Right cardiac atrium (tissue), 5 donors: ENCODE measurements at regions not wholly inside any gene's neighbourhood (a gene's known extent, or its start where the extent isn't known, plus 50 kb on each side); places are given as distances from the start of the nearest gene placed in this dataset.

ENCODE experiments used
- ATAC-seq, 2 donors: fragments of 200-7000 bp; cut with Tn5 transposase; one replicate each; pipeline versions ENCODE4 v1.8.0 to v1.9.1; 2020; ENCODE audit warnings: moderate library complexity in 2 of 2, mild to moderate bottlenecking in 1 of 2
- DNase-seq, 3 donors: peaks; one replicate each; pipeline ENCODE4 v3.0.0-alpha.2; 2020
- H3K27ac ChIP-seq: one replicate; pipeline ENCODE4 v1.5.1; 2013; ENCODE audit warnings: mild to moderate bottlenecking, low read length, control low read depth, moderate library complexity
- H3K27me3 ChIP-seq: one replicate; pipeline ENCODE4 v1.6.1; 2013; ENCODE audit not compliant: control insufficient read depth, insufficient read depth
- H3K4me1 ChIP-seq: one replicate; pipeline ENCODE4 v1.6.1; 2013; ENCODE audit warnings: low read length; ENCODE audit not compliant: control insufficient read depth, insufficient read depth
- H3K4me3 ChIP-seq: one replicate; pipeline ENCODE4 v1.5.1; 2013; ENCODE audit warnings: low read length, control low read depth
- H3K9me3 ChIP-seq: one replicate; pipeline ENCODE4 v1.6.1; 2013; ENCODE audit warnings: low read length; ENCODE audit not compliant: control insufficient read depth
- whole genome bisulfite sequencing: extraction: QIAGEN DNeasy Blood & Tissue Kit; methylation state at CpG from one replicate; pipeline ENCODE4 v1.1.7; 2013; 5-methylcytosine and 5-hydroxymethylcytosine counted together
- intact Hi-C, 4 donors: fragments of 100-400 bp; cut with DNase I; formaldehyde crosslinking; loops; one replicate each; pipeline versions ENCODE4 v1.11.0 to v1.14.0; 2022 to 2023
- donor health status: healthy with polysubstance abuse.
- donor health status: DM: no; HTN: yes; CAD: no.
- donor health status: DM: no; HTN: no; CAD: no.
- donor health status: DM: no; HTN: yes; CAD: no; lungs with severe emphysema.
- donor health status: DM: yes; HTN: yes; CAD: no.

DNA sequence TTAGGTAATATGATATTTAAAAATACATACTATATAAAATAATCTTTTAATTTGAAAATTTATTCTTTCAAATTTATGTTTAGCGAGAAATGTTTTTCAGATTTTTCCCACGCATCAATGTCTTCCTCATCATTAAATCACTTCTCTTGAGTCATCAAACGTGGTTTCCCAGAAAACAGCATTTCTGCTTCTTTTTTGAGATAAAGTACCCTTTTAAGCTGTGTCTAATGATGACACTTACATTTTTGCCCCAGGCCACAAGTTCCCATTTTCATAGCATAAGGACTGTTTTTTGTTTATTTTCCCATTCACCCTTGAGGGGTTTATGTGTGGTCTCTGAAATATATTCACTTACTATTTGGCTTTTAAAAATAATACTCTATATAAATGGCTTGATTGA is 139.0 kb upstream of the HS3ST3A1 start:
- no peak overlapping the region for H3K4me3 ChIP-seq
- no peak overlapping the region for H3K27ac ChIP-seq
- H3K9me3 ChIP-seq = no peaks in the 10 kb centered on the region
- intact Hi-C loops = no loop called here
- ATAC-seq (no peak), DNase-seq (no peak)
- 77% methylated on average over 3 of the region's 3 CpGs for WGBS
- H3K27me3 ChIP-seq = no peaks in the 10 kb centered on the region
- no peaks in the 10 kb centered on the region for H3K4me1 ChIP-seq

DNA sequence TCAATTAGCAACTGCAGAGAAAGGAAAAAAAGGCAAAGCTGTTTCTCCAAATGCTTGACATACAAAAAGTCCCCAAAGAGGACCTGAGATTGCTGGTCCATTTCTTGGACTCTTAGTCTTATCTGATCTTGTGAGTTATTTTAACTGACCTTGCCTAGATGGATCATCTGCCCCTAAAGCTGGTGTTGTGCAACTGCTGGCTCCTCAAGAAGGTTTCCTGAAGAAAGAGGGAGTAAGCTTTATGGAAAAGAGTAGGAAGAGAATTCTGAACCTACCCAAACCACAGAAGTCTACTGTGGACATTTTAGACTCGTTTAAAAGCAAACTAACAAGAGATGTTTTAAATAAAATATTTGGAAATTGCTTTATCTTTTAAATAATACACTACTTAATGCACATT is 140.0 kb upstream of the HS3ST3A1 start:
- intact Hi-C loops = no loop called here
- H3K4me1 ChIP-seq = peaks cover 3% of the 10 kb centered on the region
- H3K4me3 ChIP-seq = no peak overlapping the region
- no peak for ATAC-seq
- 77% methylated on average over 1 of the region's 1 CpG for WGBS
- H3K9me3 ChIP-seq = no peaks in the 10 kb centered on the region
- no peak overlapping the region for H3K27ac ChIP-seq
- no peak for DNase-seq
- no peaks in the 10 kb centered on the region for H3K27me3 ChIP-seq

- ATAC-seq (no peak), DNase-seq (no peak)
- peaks cover 3% of the 10 kb centered on the region for H3K4me1 ChIP-seq
- H3K27me3 ChIP-seq = no peaks in the 10 kb centered on the region
- intact Hi-C loops = no loop called here
- H3K4me3 ChIP-seq = no peak overlapping the region
- H3K27ac ChIP-seq = no peak overlapping the region
- no peaks in the 10 kb centered on the region for H3K9me3 ChIP-seq
- 93% methylated on average over 3 of the region's 3 CpGs for WGBS
Measured at GRCh38 chr17:13743906-13744305, 142.2 kb upstream of the HS3ST3A1 start.

DNA sequence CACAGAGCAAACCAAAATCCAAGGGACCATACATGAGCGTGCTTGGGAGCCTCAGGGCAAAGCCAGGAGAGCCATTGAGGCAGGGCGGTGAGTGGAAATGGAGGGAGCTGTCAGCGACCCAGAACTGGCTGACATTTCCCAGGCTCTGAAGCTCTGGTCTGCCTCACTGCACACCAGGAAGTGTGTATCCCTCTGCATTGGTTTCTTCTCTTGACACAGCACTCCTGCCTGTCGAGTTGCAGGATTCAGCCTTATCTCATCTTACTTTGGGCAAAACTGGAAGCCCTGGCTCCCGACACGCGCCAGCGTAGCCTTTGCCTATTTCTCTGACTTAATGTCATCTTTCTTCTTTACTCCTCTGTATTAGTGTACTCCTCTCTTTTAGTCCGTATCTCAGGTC is 144.7 kb upstream of the HS3ST3A1 start:
- Histone ChIP-seq H3K9me3 (no peaks in the 10 kb centered on the region), H3K27ac (no peak overlapping the region), H3K27me3 (no peaks in the 10 kb centered on the region), H3K4me3 (no peak overlapping the region), H3K4me1 (peaks cover 3% of the 10 kb centered on the region)
- WGBS = 31% methylated on average over 9 of the region's 9 CpGs
- DNase-seq (no peak), ATAC-seq (peak; percentile 32 to 66)
- intact Hi-C loops = no loop called here

DNA sequence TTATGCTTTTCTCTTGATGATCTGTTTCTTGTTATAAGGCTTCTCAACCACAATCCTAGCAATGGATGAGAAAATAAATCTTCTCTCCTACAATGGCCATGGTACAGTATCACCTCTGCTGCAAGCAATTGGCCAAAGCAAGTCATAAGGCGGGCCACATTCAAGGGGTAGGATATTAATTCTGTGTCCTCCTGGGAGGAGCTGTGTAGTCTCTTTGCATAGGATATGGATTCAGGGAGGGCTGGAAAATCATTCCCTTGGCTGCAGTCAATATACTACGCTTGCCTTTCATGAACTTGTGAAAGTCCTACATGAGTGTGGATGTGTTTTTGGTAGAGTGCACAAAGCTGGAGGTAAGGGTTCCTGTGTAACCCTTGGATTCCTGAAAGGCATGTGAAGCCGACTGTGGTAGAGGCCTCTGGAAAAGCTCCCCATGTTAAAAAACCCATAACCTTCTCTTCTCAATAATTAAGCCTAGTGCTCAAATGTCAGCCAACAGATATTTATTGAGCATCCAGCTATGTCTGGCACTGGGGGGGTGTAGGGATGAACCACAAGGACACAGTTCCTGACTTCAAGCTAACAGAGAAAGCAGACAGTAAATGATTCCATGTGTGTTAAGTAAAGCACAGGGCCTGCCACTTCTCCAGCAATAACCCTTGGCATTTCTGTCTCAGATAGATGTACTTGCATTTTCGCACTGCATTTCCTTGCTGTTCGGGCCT is 147.6 kb upstream of the HS3ST3A1 start:
- WGBS = 69% methylated on average over 5 of the region's 5 CpGs
- intact Hi-C loops = no loop called here
- Histone ChIP-seq H3K4me1 (peaks cover 3% of the 10 kb centered on the region), H3K27me3 (no peaks in the 10 kb centered on the region), H3K4me3 (no peak overlapping the region), H3K9me3 (no peaks in the 10 kb centered on the region), H3K27ac (no peak overlapping the region)
- ATAC-seq = no peak
- no peak for DNase-seq

- 18% methylated on average over 1 of the region's 1 CpG for WGBS
- Histone ChIP-seq H3K4me3 (no peak overlapping the region), H3K4me1 (peaks cover 3% of the 10 kb centered on the region), H3K27me3 (no peaks in the 10 kb centered on the region), H3K9me3 (no peaks in the 10 kb centered on the region), H3K27ac (no peak overlapping the region)
- intact Hi-C loops = no loop called here
- DNase-seq (no peak), ATAC-seq (no peak)
Measured at GRCh38 chr17:13749891-13750235, 148.1 kb upstream of the HS3ST3A1 start.

GRCh38 chr17:13750816-13751793 is 149.4 kb upstream of the HS3ST3A1 start:
- Histone ChIP-seq H3K27me3 (no peaks in the 10 kb centered on the region), H3K4me1 (peaks cover 3% of the 10 kb centered on the region), H3K27ac (no peak overlapping the region), H3K9me3 (no peaks in the 10 kb centered on the region), H3K4me3 (no peak overlapping the region)
- DNase-seq (no peak), ATAC-seq (no peak)
- intact Hi-C loops = no loop called here
- WGBS = 56% methylated on average over 12 of the region's 12 CpGs

GRCh38 chr17:13753154-13753553 is 151.4 kb upstream of the HS3ST3A1 start:
- Histone ChIP-seq H3K9me3 (no peaks in the 10 kb centered on the region), H3K27ac (no peak overlapping the region), H3K4me3 (no peak overlapping the region), H3K27me3 (no peaks in the 10 kb centered on the region), H3K4me1 (no peaks in the 10 kb centered on the region)
- ATAC-seq = no peak
- 33% methylated on average over 3 of the region's 3 CpGs for WGBS
- intact Hi-C loops = no loop called here
- no peak for DNase-seq

DNA sequence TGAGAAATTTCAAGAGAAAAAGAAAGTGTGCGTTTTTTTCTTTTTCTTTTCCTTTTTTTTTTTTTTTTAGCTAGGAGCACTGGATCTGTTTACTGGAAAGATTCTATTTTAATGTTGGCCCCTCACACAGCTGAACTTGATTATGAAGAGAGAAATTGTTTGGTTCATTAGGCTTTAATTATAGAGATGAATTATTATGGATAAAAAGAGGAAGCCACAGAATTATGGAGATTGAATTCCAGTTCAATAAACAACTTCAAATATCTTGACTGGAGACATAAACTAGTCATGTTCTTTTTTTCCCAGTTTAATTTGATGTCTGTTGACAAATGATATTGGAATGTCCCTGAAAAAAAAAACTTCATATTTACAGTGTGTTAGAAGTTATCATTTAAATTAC is 152.0 kb upstream of the HS3ST3A1 start:
- Histone ChIP-seq H3K27me3 (no peaks in the 10 kb centered on the region), H3K4me3 (no peak overlapping the region), H3K9me3 (no peaks in the 10 kb centered on the region), H3K4me1 (no peaks in the 10 kb centered on the region), H3K27ac (no peak overlapping the region)
- ATAC-seq (no peak), DNase-seq (no peak)
- intact Hi-C loops = no loop called here
- 69% methylated on average over 1 of the region's 1 CpG for WGBS

- intact Hi-C loops = no loop called here
- WGBS = 76% methylated on average over 8 of the region's 8 CpGs
Measured at GRCh38 chr17:13755851-13756250, 154.1 kb upstream of the HS3ST3A1 start.

GRCh38 chr17:13756763-13757162 is 155.0 kb upstream of the HS3ST3A1 start:
- intact Hi-C loops = no loop called here
- DNase-seq = no peak
- 32% methylated on average over 2 of the region's 2 CpGs for WGBS
- no peak for ATAC-seq
- no peak overlapping the region for H3K27ac ChIP-seq
- H3K9me3 ChIP-seq = no peaks in the 10 kb centered on the region
- H3K4me3 ChIP-seq = no peak overlapping the region
- no peaks in the 10 kb centered on the region for H3K4me1 ChIP-seq
- H3K27me3 ChIP-seq = no peaks in the 10 kb centered on the region

More at GRCh38 chr17:13755851-13756250, 154.1 kb upstream of the HS3ST3A1 start:
- no peaks in the 10 kb centered on the region for H3K9me3 ChIP-seq
- H3K27me3 ChIP-seq = no peaks in the 10 kb centered on the region
- no peak overlapping the region for H3K27ac ChIP-seq
- H3K4me1 ChIP-seq = no peaks in the 10 kb centered on the region
- DNase-seq (no peak), ATAC-seq (no peak)
- no peak overlapping the region for H3K4me3 ChIP-seq
